ENCODE measurements at regions not wholly inside any gene's neighbourhood (a gene's known extent, or its start where the extent isn't known, plus 50 kb on each side); places are given as distances from the start of the nearest gene placed in this dataset.

- TF ChIP-seq ESRRG (CRISPR knock-in tag; IDR thresholded peaks at IDR 0.05) (no peak), TCF4 (CRISPR knock-in tag; IDR thresholded peaks at IDR 0.05; ENCODE audit: borderline replicate concordance) (no peak), ZNF565 (CRISPR knock-in tag; conservative IDR thresholded peaks at IDR 0.05; ENCODE audit: low read depth) (no peak), ZNF8 (CRISPR knock-in tag; IDR thresholded peaks at IDR 0.05) (no peak), OSR1 (CRISPR knock-in tag; IDR thresholded peaks at IDR 0.05) (no peak)
Observed at GRCh38 chr13:33994198-33994597, 176.2 kb downstream of the RFC3 start.

Data from SK-N-SH treated with all-trans-retinoic acid at 6 μM for 48 hours (cell line).